ENCODE measurements at regions not wholly inside any gene's neighbourhood (a gene's known extent, or its start where the extent isn't known, plus 50 kb on each side); places are given as distances from the start of the nearest gene placed in this dataset.

- TF ChIP-seq GLIS3 (CRISPR knock-in tag; IDR thresholded peaks at IDR 0.05) = no peak
- no peak for TF ChIP-seq ARNTL (CRISPR knock-in tag; IDR thresholded peaks at IDR 0.05; ENCODE audit: borderline replicate concordance, low read depth)
- no peak for TF ChIP-seq ZNF565 (CRISPR knock-in tag; conservative IDR thresholded peaks at IDR 0.05; ENCODE audit: low read depth)
- TF ChIP-seq ZFP30 (CRISPR knock-in tag; IDR thresholded peaks at IDR 0.05) = no peak
- TF ChIP-seq BACH2 (CRISPR knock-in tag; IDR thresholded peaks at IDR 0.05; ENCODE audit: borderline replicate concordance) = no peak
- TF ChIP-seq, protein P1, sequence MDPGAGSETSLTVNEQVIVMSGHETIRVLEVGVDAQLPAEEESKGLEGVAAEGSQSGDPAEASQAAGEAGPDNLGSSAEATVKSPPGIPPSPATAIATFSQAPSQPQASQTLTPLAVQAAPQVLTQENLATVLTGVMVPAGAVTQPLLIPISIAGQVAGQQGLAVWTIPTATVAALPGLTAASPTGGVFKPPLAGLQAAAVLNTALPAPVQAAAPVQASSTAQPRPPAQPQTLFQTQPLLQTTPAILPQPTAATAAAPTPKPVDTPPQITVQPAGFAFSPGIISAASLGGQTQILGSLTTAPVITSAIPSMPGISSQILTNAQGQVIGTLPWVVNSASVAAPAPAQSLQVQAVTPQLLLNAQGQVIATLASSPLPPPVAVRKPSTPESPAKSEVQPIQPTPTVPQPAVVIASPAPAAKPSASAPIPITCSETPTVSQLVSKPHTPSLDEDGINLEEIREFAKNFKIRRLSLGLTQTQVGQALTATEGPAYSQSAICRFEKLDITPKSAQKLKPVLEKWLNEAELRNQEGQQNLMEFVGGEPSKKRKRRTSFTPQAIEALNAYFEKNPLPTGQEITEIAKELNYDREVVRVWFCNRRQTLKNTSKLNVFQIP (CRISPR knock-in tag; IDR thresholded peaks at IDR 0.05; ENCODE audit: borderline replicate concordance, low read depth) = no peak
- TF ChIP-seq TSHZ2 (CRISPR knock-in tag; IDR thresholded peaks at IDR 0.05) = no peak
- TF ChIP-seq, protein P2, sequence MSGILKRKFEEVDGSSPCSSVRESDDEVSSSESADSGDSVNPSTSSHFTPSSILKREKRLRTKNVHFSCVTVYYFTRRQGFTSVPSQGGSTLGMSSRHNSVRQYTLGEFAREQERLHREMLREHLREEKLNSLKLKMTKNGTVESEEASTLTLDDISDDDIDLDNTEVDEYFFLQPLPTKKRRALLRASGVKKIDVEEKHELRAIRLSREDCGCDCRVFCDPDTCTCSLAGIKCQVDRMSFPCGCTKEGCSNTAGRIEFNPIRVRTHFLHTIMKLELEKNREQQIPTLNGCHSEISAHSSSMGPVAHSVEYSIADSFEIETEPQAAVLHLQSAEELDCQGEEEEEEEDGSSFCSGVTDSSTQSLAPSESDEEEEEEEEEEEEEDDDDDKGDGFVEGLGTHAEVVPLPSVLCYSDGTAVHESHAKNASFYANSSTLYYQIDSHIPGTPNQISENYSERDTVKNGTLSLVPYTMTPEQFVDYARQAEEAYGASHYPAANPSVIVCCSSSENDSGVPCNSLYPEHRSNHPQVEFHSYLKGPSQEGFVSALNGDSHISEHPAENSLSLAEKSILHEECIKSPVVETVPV (CRISPR knock-in tag; IDR thresholded peaks at IDR 0.05) = no peak
- ATAC-seq = no peak
These were observed 298.6 kb upstream of the SLC30A5 start for GRCh38 chr5:68795190-68795589.

DNA sequence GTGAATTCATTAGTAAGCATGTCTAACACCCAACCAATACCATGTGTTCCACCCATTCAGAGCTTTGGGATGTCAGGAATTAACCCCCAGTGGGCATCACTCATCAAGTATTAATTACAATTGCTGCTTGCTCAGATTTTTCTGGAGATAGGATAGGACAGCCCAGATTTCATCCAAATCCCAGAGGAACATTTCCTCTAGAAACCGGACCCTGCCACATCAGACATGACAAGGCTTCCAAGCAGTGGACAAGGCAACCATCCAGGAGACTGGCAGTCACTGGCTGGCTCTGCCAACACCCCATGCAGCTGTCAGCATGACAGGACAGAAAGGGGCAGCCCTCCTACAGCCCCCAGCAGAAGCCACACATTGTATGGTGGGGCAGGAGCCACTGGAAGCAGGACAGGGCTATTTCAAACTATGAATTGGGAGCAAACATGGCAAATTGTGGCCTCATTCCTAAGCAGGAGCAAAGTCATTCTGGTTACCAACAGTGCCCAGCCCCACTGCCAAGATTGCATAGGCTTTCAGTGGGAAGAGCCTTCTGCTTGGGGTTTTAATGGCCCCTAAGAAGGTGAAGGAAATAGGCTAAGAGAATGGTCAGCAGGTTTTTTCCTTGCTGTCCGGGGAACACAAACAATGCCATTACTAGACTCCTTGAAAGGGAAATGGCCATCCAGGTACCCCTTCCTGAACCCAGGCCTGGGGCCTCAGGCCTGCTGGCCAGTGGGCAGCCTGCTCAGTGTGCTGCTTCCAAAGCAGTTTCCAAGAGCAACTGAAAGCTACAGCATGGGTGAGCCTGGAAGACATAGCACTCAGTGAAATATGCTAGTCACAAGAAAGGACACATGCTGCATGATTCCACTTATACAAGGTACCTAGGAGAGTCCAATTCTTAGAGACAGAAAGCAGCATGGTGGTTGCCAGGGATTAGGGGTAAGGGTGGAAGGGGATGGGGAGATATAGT, 294.7 kb upstream of the SLC30A5 start:
- no peak for TF ChIP-seq BACH2 (CRISPR knock-in tag; IDR thresholded peaks at IDR 0.05; ENCODE audit: borderline replicate concordance)
- no peak for TF ChIP-seq TCF4 (CRISPR knock-in tag; IDR thresholded peaks at IDR 0.05; ENCODE audit: borderline replicate concordance)
- no peak for TF ChIP-seq ARNTL (CRISPR knock-in tag; IDR thresholded peaks at IDR 0.05; ENCODE audit: borderline replicate concordance, low read depth)
- no peak for TF ChIP-seq ZFP30 (CRISPR knock-in tag; IDR thresholded peaks at IDR 0.05)
- TF ChIP-seq, protein P3, sequence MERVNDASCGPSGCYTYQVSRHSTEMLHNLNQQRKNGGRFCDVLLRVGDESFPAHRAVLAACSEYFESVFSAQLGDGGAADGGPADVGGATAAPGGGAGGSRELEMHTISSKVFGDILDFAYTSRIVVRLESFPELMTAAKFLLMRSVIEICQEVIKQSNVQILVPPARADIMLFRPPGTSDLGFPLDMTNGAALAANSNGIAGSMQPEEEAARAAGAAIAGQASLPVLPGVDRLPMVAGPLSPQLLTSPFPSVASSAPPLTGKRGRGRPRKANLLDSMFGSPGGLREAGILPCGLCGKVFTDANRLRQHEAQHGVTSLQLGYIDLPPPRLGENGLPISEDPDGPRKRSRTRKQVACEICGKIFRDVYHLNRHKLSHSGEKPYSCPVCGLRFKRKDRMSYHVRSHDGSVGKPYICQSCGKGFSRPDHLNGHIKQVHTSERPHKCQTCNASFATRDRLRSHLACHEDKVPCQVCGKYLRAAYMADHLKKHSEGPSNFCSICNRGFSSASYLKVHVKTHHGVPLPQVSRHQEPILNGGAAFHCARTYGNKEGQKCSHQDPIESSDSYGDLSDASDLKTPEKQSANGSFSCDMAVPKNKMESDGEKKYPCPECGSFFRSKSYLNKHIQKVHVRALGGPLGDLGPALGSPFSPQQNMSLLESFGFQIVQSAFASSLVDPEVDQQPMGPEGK (CRISPR knock-in tag; IDR thresholded peaks at IDR 0.05; ENCODE audit: borderline replicate concordance) = no peak
- TF ChIP-seq, protein P2 (CRISPR knock-in tag; IDR thresholded peaks at IDR 0.05) = no peak
- TF ChIP-seq PPARA (CRISPR knock-in tag; IDR thresholded peaks at IDR 0.05; ENCODE audit: borderline replicate concordance) = no peak
- no peak for TF ChIP-seq TOX (CRISPR knock-in tag; IDR thresholded peaks at IDR 0.05; ENCODE audit: borderline replicate concordance)
- TF ChIP-seq ZC3H10 (CRISPR knock-in tag; IDR thresholded peaks at IDR 0.05) = no peak
- no peak for TF ChIP-seq ZNF565 (CRISPR knock-in tag; conservative IDR thresholded peaks at IDR 0.05; ENCODE audit: low read depth)
- TF ChIP-seq, protein P1 (CRISPR knock-in tag; IDR thresholded peaks at IDR 0.05; ENCODE audit: borderline replicate concordance, low read depth) = no peak
- no peak for TF ChIP-seq TSHZ2 (CRISPR knock-in tag; IDR thresholded peaks at IDR 0.05)
- no peak for TF ChIP-seq OSR1 (CRISPR knock-in tag; IDR thresholded peaks at IDR 0.05)
- TF ChIP-seq ZNF8 (CRISPR knock-in tag; IDR thresholded peaks at IDR 0.05) = no peak
- TF ChIP-seq ESRRG (CRISPR knock-in tag; IDR thresholded peaks at IDR 0.05) = no peak
- no peak for ATAC-seq

All from SK-N-SH treated with all-trans-retinoic acid at 6 μM for 48 hours (cell line).